IMR-90 (cell line): ENCODE measurements at regions not wholly inside any gene's neighbourhood (a gene's known extent, or its start where the extent isn't known, plus 50 kb on each side); places are given as distances from the start of the nearest gene placed in this dataset.

Experiments used
- ATAC-seq: fragments of 200-7000 bp; cut with Tn5 transposase; 2 replicates; pipeline ENCODE4 v1.9.1; 2020; ENCODE audit warnings: low read depth, mild to moderate bottlenecking, moderate library complexity
- BruUV-seq: library from RNA; stranded (reverse); fragments of 400-500 nt; replicated peaks from 2 replicates; lab custom pipeline; 2021; lab: Mats Ljungman, UMichigan
- CTCF ChIA-PET: fragments of 300-600 bp; formaldehyde crosslinking; extraction: SDS; loops from one replicate; lab custom pipeline; 2021; ENCODE audit warnings: antibody characterized with exemption; lab: Yijun Ruan, JAX
- POLR2A ChIA-PET: fragments of 300-600 bp; sonication (Branson Sonifier 250); formaldehyde crosslinking; loops from one replicate; lab custom pipeline; 2022; ENCODE audit warnings: antibody characterized with exemption; ENCODE audit not compliant: unreplicated experiment; lab: Charles Lee
- DNase-seq: peaks from one replicate; pipeline ENCODE4 v3.0.0; 2013
- H2AFZ ChIP-seq: replicated peaks from 2 replicates; pipeline ENCODE3; 2013; ENCODE audit warnings: low read length, mild to moderate bottlenecking; ENCODE audit not compliant: poor library complexity
- H2AK5ac ChIP-seq: 2 replicates; pipeline ENCODE4 v1.6.1; 2013; ENCODE audit warnings: low read depth, low read length, inconsistent platforms
- H2AK9ac ChIP-seq: replicated peaks from 2 replicates; pipeline ENCODE3; 2013; ENCODE audit warnings: mild to moderate bottlenecking, low read depth, low read length, moderate library complexity; ENCODE audit not compliant: poor library complexity
- H2BK120ac ChIP-seq: 2 replicates; pipeline ENCODE4 v1.6.1; 2013; ENCODE audit warnings: low read depth, low read length, inconsistent platforms
- H2BK15ac ChIP-seq: 3 replicates; pipeline ENCODE4 v1.6.1; 2013; ENCODE audit warnings: low read depth, low read length, inconsistent platforms
- H2BK20ac ChIP-seq: 2 replicates; pipeline ENCODE4 v1.6.1; 2013; ENCODE audit warnings: low read depth, mild to moderate bottlenecking, inconsistent platforms, low read length, moderate library complexity
- H2BK5ac ChIP-seq: 2 replicates; pipeline ENCODE4 v1.6.1; 2013; ENCODE audit warnings: mild to moderate bottlenecking, low read depth, low read length, inconsistent platforms; ENCODE audit not compliant: poor library complexity, severe bottlenecking
- H3K14ac ChIP-seq: replicated peaks from 2 replicates; pipeline ENCODE4 v1.6.1; 2013; ENCODE audit warnings: low read depth, low read length, inconsistent platforms
- H3K18ac ChIP-seq: 2 replicates; pipeline ENCODE4 v1.6.1; 2013; ENCODE audit warnings: low read depth, low read length, control low read depth
- H3K23ac ChIP-seq: 2 replicates; pipeline ENCODE4 v1.6.1; 2013; ENCODE audit warnings: low read depth, low read length, inconsistent platforms
- H3K27ac ChIP-seq: 2 replicates; pipeline ENCODE4 v1.5.1; 2013; ENCODE audit warnings: mild to moderate bottlenecking, control low read depth, low read length; ENCODE audit not compliant: insufficient read depth
- H3K27me3 ChIP-seq: 2 replicates; pipeline ENCODE4 v1.6.1; 2013; ENCODE audit warnings: low read length; ENCODE audit not compliant: control insufficient read depth, insufficient read depth
- H3K36me3 ChIP-seq: 2 replicates; pipeline ENCODE4 v1.6.1; 2013; ENCODE audit warnings: low read length, mixed read lengths; ENCODE audit not compliant: control insufficient read depth, insufficient read depth
- H3K4ac ChIP-seq: 2 replicates; pipeline ENCODE4 v1.6.1; 2013; ENCODE audit warnings: low read depth, low read length, inconsistent platforms
- H3K4me1 ChIP-seq: 2 replicates; pipeline ENCODE4 v1.6.1; 2013; ENCODE audit warnings: low read length, mixed read lengths; ENCODE audit not compliant: control insufficient read depth, insufficient read depth
- H3K4me2 ChIP-seq: 2 replicates; pipeline ENCODE4 v1.6.1; 2013; ENCODE audit warnings: low read depth, mild to moderate bottlenecking, control low read depth, low read length, moderate library complexity
- H3K4me3 ChIP-seq: 2 replicates; pipeline ENCODE4 v1.5.1; 2013; ENCODE audit warnings: low read depth, mild to moderate bottlenecking, control low read depth, low read length, moderate library complexity; ENCODE audit not compliant: insufficient read depth
- H3K56ac ChIP-seq: 2 replicates; pipeline ENCODE4 v1.6.1; 2013; ENCODE audit warnings: low read length, inconsistent platforms; ENCODE audit not compliant: insufficient read depth; ENCODE audit errors: extremely low read depth
- H3K79me1 ChIP-seq, 2 experiments: 2 replicates each; pipeline ENCODE4 v1.6.1; 2013; ENCODE audit warnings: low read length in 2 of 2, inconsistent platforms in 1 of 2, low read depth in 1 of 2
- H3K9ac ChIP-seq: 2 replicates; pipeline ENCODE4 v1.6.1; 2013; ENCODE audit warnings: low read depth, low read length, control low read depth
- H3K9me1 ChIP-seq: 2 replicates; pipeline ENCODE4 v1.6.1; 2013; ENCODE audit warnings: low read length, inconsistent platforms; ENCODE audit not compliant: insufficient read depth
- H3K9me3 ChIP-seq: 2 replicates; pipeline ENCODE4 v1.6.1; 2013; ENCODE audit warnings: low read length; ENCODE audit not compliant: control insufficient read depth, insufficient read depth
- H4K20me1 ChIP-seq: 2 replicates; pipeline ENCODE4 v1.6.1; 2013; ENCODE audit warnings: low read length, inconsistent platforms; ENCODE audit not compliant: insufficient read depth
- H4K5ac ChIP-seq: 2 replicates; pipeline ENCODE4 v1.6.1; 2013; ENCODE audit warnings: mild to moderate bottlenecking, low read depth, low read length, control low read depth
- H4K8ac ChIP-seq, 2 experiments: 2 replicates each; pipeline ENCODE4 v1.6.1; 2013; ENCODE audit warnings: low read depth in 2 of 2, low read length in 2 of 2, control low read depth in 1 of 2, inconsistent platforms in 1 of 2
- H4K91ac ChIP-seq: 2 replicates; pipeline ENCODE4 v1.6.1; 2013; ENCODE audit warnings: low read depth, low read length, inconsistent platforms; ENCODE audit not compliant: insufficient read depth
- BHLHE40 ChIP-seq: fragments of 150-350 bp; IDR thresholded peaks from 2 replicates; pipeline ENCODE4 v1.6.1; 2016; ENCODE audit warnings: mild to moderate bottlenecking, low read depth, low read length
- CEBPB ChIP-seq: IDR thresholded peaks from 2 replicates; pipeline ENCODE4 v1.6.1; 2012; ENCODE audit warnings: low read depth, low read length, improper control_type of control experiment
- CHD1 ChIP-seq: IDR thresholded peaks from 2 replicates; pipeline ENCODE4 v1.6.1; 2012; ENCODE audit warnings: low read depth, low read length, improper control_type of control experiment
- CTCF ChIP-seq: conservative IDR thresholded peaks from 2 replicates; pipeline ENCODE4 v1.5.1; 2012; ENCODE audit warnings: mild to moderate bottlenecking, low read depth, low read length, improper control_type of control experiment
- FOS ChIP-seq: fragments of 150-350 bp; IDR thresholded peaks from 2 replicates; pipeline ENCODE4 v1.6.1; 2016; ENCODE audit warnings: low read depth, low read length
- MAFK ChIP-seq: IDR thresholded peaks from 2 replicates; pipeline ENCODE4 v1.6.1; 2012; ENCODE audit warnings: low read depth, low read length, improper control_type of control experiment
- MAZ ChIP-seq: IDR thresholded peaks from 2 replicates; pipeline ENCODE4 v1.6.1; 2012; ENCODE audit warnings: low read depth, mild to moderate bottlenecking, low read length, improper control_type of control experiment, moderate library complexity, borderline replicate concordance
- MXI1 ChIP-seq: IDR thresholded peaks from 2 replicates; pipeline ENCODE4 v1.6.1; 2012; ENCODE audit warnings: low read depth, mild to moderate bottlenecking, low read length, moderate library complexity, borderline replicate concordance
- NFE2L2 ChIP-seq: fragments of 150-350 bp; IDR thresholded peaks from 2 replicates; pipeline ENCODE4 v1.6.1; 2016; ENCODE audit warnings: low read depth, mild to moderate bottlenecking, low read length
- POLR2A ChIP-seq: IDR thresholded peaks from 2 replicates; pipeline ENCODE4 v1.6.1; 2012; ENCODE audit warnings: mild to moderate bottlenecking, low read depth, low read length
- RAD21 ChIP-seq: IDR thresholded peaks from 2 replicates; pipeline ENCODE4 v1.6.1; 2012; ENCODE audit warnings: low read length, improper control_type of control experiment
- RCOR1 ChIP-seq: IDR thresholded peaks from 2 replicates; pipeline ENCODE4 v1.6.1; 2012; ENCODE audit warnings: mild to moderate bottlenecking, low read length, improper control_type of control experiment; ENCODE audit not compliant: insufficient replicate concordance
- RFX5 ChIP-seq: IDR thresholded peaks from 2 replicates; pipeline ENCODE4 v1.8.0; 2012; ENCODE audit warnings: low read depth, mild to moderate bottlenecking, low read length, moderate library complexity
- SMC3 ChIP-seq: fragments of 150-350 bp; IDR thresholded peaks from 2 replicates; pipeline ENCODE4 v1.6.1; 2016; ENCODE audit warnings: low read depth, mild to moderate bottlenecking, antibody characterized with exemption, low read length, moderate library complexity
- dilution Hi-C: fragments of 300-500 bp; cut with HindIII; formaldehyde crosslinking; loops from one replicate; pipeline ENCODE4 v1.14.3; 2018; ENCODE audit warnings: low sequenced_read_pairs; ENCODE audit not compliant: unreplicated experiment
- in situ Hi-C: fragments of 300-500 bp; cut with MboI; formaldehyde crosslinking; loops from 3 replicates; pipeline ENCODE4 v1.14.3; 2019; ENCODE audit warnings: low sequenced_read_pairs, inconsistent platforms, mixed read lengths
- intact Hi-C: fragments of 100-400 bp; cut with micrococcal nuclease; formaldehyde crosslinking; loops from 2 replicates; pipeline ENCODE4 v1.10.0; 2022
- TF ChIP-seq, protein P1 (sequence below): fragments of 150-350 bp; IDR thresholded peaks from 2 replicates; pipeline ENCODE4 v1.6.1; 2016; ENCODE audit warnings: low read depth, mild to moderate bottlenecking, low read length, moderate library complexity, borderline replicate concordance
- TF ChIP-seq, protein P2 (sequence below): fragments of 150-350 bp; IDR thresholded peaks from 2 replicates; pipeline ENCODE4 v1.6.1; 2017; ENCODE audit warnings: mild to moderate bottlenecking, antibody characterized with exemption, low read length, low read depth

DNA sequence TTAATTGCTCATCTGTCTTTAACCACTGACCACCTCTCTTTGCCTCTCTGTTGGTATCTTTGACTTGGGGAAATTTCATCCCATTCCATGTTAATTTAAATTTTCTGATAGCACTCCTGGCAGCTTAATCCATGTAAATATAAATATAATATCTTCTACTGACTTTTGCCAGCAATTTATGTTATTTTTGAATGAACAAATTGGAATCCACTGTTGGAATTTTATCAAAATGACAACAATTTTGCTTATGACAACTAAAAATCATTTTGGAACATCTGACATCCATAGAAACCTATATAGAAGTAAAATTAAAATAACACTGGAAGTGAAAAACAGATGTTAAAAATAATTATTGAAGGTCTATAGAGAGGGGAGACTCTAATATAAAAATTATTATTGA, 176.5 kb upstream of the AKR1E2 start:
- H3K27me3 ChIP-seq, result no peaks in the 10 kb centered on the region
- no peak overlapping the region for H4K5ac ChIP-seq
- no peaks in the 10 kb centered on the region for H3K36me3 ChIP-seq
- no peak overlapping the region for H2AK9ac ChIP-seq
- H2BK20ac ChIP-seq, result no peak overlapping the region
- intact Hi-C loops, result no loop called here
- H3K18ac ChIP-seq, result no peak overlapping the region
- H3K9me3 ChIP-seq, result no peaks in the 10 kb centered on the region
- no peak for DNase-seq
- H3K4ac ChIP-seq, result no peak overlapping the region
- no peak overlapping the region for H3K4me3 ChIP-seq
- dilution Hi-C loops, result no loop called here
- no peak overlapping the region for H4K8ac ChIP-seq
- no peaks in the 10 kb centered on the region for H4K20me1 ChIP-seq
- POLR2A ChIA-PET, result no interaction called here
- no peak overlapping the region for H3K9ac ChIP-seq
- in situ Hi-C loops, result no loop called here
- H3K79me1 ChIP-seq, result no peaks in the 10 kb centered on the region
- CTCF ChIA-PET, result no interaction called here
- H3K4me1 ChIP-seq, result peaks cover 4% of the 10 kb centered on the region; the same call in 1 of the 2 replicates
- no peak for ATAC-seq
- 0 out of 2 replicates have a peak, but pooled peaks cover 2% of the 10 kb centered on the region for H3K9me1 ChIP-seq
- no peak overlapping the region for H4K91ac ChIP-seq
- no peak overlapping the region for H2BK5ac ChIP-seq
- no peak overlapping the region for H2AFZ ChIP-seq
- no peak overlapping the region for H3K23ac ChIP-seq
- TF ChIP-seq POLR2A, result no peak
- no peak for TF ChIP-seq CHD1
- TF ChIP-seq CEBPB, result no peak
- TF ChIP-seq RCOR1, result no peak
- no peak for TF ChIP-seq FOS
- no peak for TF ChIP-seq CTCF
- no peak for TF ChIP-seq MAZ
- TF ChIP-seq, protein P1, sequence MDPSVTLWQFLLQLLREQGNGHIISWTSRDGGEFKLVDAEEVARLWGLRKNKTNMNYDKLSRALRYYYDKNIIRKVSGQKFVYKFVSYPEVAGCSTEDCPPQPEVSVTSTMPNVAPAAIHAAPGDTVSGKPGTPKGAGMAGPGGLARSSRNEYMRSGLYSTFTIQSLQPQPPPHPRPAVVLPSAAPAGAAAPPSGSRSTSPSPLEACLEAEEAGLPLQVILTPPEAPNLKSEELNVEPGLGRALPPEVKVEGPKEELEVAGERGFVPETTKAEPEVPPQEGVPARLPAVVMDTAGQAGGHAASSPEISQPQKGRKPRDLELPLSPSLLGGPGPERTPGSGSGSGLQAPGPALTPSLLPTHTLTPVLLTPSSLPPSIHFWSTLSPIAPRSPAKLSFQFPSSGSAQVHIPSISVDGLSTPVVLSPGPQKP, result no peak
- TF ChIP-seq RFX5, result no peak
- no peak for TF ChIP-seq MAFK
- TF ChIP-seq, protein P2, sequence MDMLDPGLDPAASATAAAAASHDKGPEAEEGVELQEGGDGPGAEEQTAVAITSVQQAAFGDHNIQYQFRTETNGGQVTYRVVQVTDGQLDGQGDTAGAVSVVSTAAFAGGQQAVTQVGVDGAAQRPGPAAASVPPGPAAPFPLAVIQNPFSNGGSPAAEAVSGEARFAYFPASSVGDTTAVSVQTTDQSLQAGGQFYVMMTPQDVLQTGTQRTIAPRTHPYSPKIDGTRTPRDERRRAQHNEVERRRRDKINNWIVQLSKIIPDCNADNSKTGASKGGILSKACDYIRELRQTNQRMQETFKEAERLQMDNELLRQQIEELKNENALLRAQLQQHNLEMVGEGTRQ, result no peak
- no peak for TF ChIP-seq SMC3
- TF ChIP-seq RAD21, result no peak
- TF ChIP-seq NFE2L2, result no peak
- TF ChIP-seq BHLHE40, result no peak
- TF ChIP-seq MXI1, result no peak
- H3K4me2 ChIP-seq, result no peak overlapping the region
- H2BK120ac ChIP-seq, result no peak overlapping the region
- H2BK15ac ChIP-seq, result no peak overlapping the region
- no peak overlapping the region for H3K27ac ChIP-seq
- H3K14ac ChIP-seq, result no peak overlapping the region
- BruUV-seq, result no TSS peak
- no peak overlapping the region for H3K56ac ChIP-seq
- H2AK5ac ChIP-seq, result no peak overlapping the region
